WTC11 (cell line): ENCODE measurements at regions not wholly inside any gene's neighbourhood (a gene's known extent, or its start where the extent isn't known, plus 50 kb on each side); places are given as distances from the start of the nearest gene placed in this dataset.

Experiments used
- ATAC-seq: fragments of 200-7000 bp; cut with Tn5 transposase; 2 replicates; pipeline ENCODE4 v1.10.0; 2021; ENCODE audit warnings: mild to moderate bottlenecking, moderate library complexity
- CTCF ChIA-PET: fragments of 300-600 bp; sonication (Branson Sonifier 250); formaldehyde crosslinking; loops from one replicate; lab custom pipeline; 2021; ENCODE audit warnings: antibody characterized with exemption; lab: Charles Lee
- POLR2A ChIA-PET: fragments of 350-600 bp; sonication (Branson Sonifier 250); formaldehyde crosslinking; loops from one replicate; lab custom pipeline; 2021; ENCODE audit warnings: antibody characterized with exemption; lab: Charles Lee
- DNase-seq: peaks from one replicate; pipeline ENCODE4 v3.0.0; 2021; ENCODE audit warnings: low spot score
- H3K27ac Mint-ChIP-seq: 2 replicates; pipeline ENCODE4 v1.8.0; 2021; ENCODE audit warnings: mixed read lengths
- H3K27me3 Mint-ChIP-seq: 2 replicates; pipeline ENCODE4 v1.8.0; 2021; ENCODE audit warnings: low read depth, mild to moderate bottlenecking, moderate library complexity, mixed read lengths
- H3K36me3 Mint-ChIP-seq: 2 replicates; pipeline ENCODE4 v1.8.0; 2021; ENCODE audit warnings: mixed read lengths
- H3K4me1 Mint-ChIP-seq: 2 replicates; pipeline ENCODE4 v1.8.0; 2022; ENCODE audit warnings: mixed read lengths
- H3K4me3 Mint-ChIP-seq: 2 replicates; pipeline ENCODE4 v1.8.0; 2021; ENCODE audit warnings: mild to moderate bottlenecking, moderate library complexity, mixed read lengths
- H3K9me3 Mint-ChIP-seq: 2 replicates; pipeline ENCODE4 v1.8.0; 2021; ENCODE audit warnings: mixed read lengths
- CREM ChIP-seq: sonication (generic); formaldehyde crosslinking; IDR thresholded peaks from 2 replicates; pipeline ENCODE4 v1.8.1; 2022; ENCODE audit warnings: mild to moderate bottlenecking, missing genetic modification reagents, moderate library complexity
- EMX1 ChIP-seq: fragments of 250-450 bp; sonication (Bioruptor Pico); IDR thresholded peaks from 2 replicates; pipeline ENCODE4 v1.8.0; 2021; ENCODE audit warnings: mild to moderate bottlenecking
- FOXJ3 ChIP-seq: sonication (generic); formaldehyde crosslinking; IDR thresholded peaks from 2 replicates; pipeline ENCODE4 v1.9.0; 2021; ENCODE audit warnings: missing genetic modification reagents, mild to moderate bottlenecking, borderline replicate concordance
- GABPB1 ChIP-seq: sonication (generic); formaldehyde crosslinking; IDR thresholded peaks from 2 replicates; pipeline ENCODE4 v1.8.1; 2023; ENCODE audit warnings: mild to moderate bottlenecking, missing genetic modification reagents
- JUN ChIP-seq: sonication (generic); formaldehyde crosslinking; IDR thresholded peaks from 2 replicates; pipeline ENCODE4 v1.8.0; 2023; ENCODE audit warnings: mild to moderate bottlenecking, missing genetic modification reagents
- NFATC4 ChIP-seq: fragments of 250-450 bp; sonication (Bioruptor Pico); IDR thresholded peaks from 2 replicates; pipeline ENCODE4 v1.9.0; 2021; ENCODE audit warnings: mild to moderate bottlenecking
- NFYB ChIP-seq: sonication (generic); formaldehyde crosslinking; conservative IDR thresholded peaks from 2 replicates; pipeline ENCODE4 v1.8.0; 2022; ENCODE audit warnings: low read depth, missing genetic modification reagents
- PRDM15 ChIP-seq: sonication (generic); formaldehyde crosslinking; IDR thresholded peaks from 2 replicates; pipeline ENCODE4 v1.8.0; 2022; ENCODE audit warnings: missing genetic modification reagents
- RELA ChIP-seq: sonication (generic); formaldehyde crosslinking; IDR thresholded peaks from 2 replicates; pipeline ENCODE4 v1.8.1; 2022; ENCODE audit warnings: missing genetic modification reagents, mild to moderate bottlenecking, borderline replicate concordance
- STAT6 ChIP-seq: sonication (generic); formaldehyde crosslinking; conservative IDR thresholded peaks from 2 replicates; pipeline ENCODE4 v1.8.1; 2023; ENCODE audit warnings: mild to moderate bottlenecking, low read depth, missing genetic modification reagents, moderate library complexity
- ZNF121 ChIP-seq: sonication (generic); formaldehyde crosslinking; IDR thresholded peaks from 2 replicates; pipeline ENCODE4 v1.8.0; 2023; ENCODE audit warnings: missing genetic modification reagents
- ZNF219 ChIP-seq: sonication (generic); formaldehyde crosslinking; IDR thresholded peaks from 2 replicates; pipeline ENCODE4 v1.8.0; 2023; ENCODE audit warnings: missing genetic modification reagents, mild to moderate bottlenecking, borderline replicate concordance
- ZNF317 ChIP-seq: sonication (generic); formaldehyde crosslinking; IDR thresholded peaks from 2 replicates; pipeline ENCODE4 v1.8.1; 2023; ENCODE audit warnings: low read depth, mild to moderate bottlenecking, moderate library complexity, missing genetic modification reagents, borderline replicate concordance
- ZNF423 ChIP-seq: fragments of 250-450 bp; sonication (Bioruptor Pico); IDR thresholded peaks from 2 replicates; pipeline ENCODE4 v2.1.2; 2022; ENCODE audit warnings: mild to moderate bottlenecking, moderate library complexity
- ZNF671 ChIP-seq: fragments of 250-450 bp; sonication (Bioruptor Pico); IDR thresholded peaks from 2 replicates; pipeline ENCODE4 v1.8.0; 2021; ENCODE audit warnings: mild to moderate bottlenecking
- TF ChIP-seq, protein P1 (sequence below): fragments of 250-450 bp; sonication (Bioruptor Pico); IDR thresholded peaks from 2 replicates; pipeline ENCODE4 v2.1.2; 2022; ENCODE audit warnings: mild to moderate bottlenecking, moderate library complexity
- TF ChIP-seq, protein P2 (sequence below): sonication (generic); formaldehyde crosslinking; IDR thresholded peaks from 2 replicates; pipeline ENCODE4 v1.8.0; 2022; ENCODE audit warnings: mild to moderate bottlenecking, missing genetic modification reagents
- TF ChIP-seq, protein P3 (sequence below): sonication (generic); formaldehyde crosslinking; IDR thresholded peaks from 2 replicates; pipeline ENCODE4 v1.8.1; 2023; ENCODE audit warnings: mild to moderate bottlenecking, missing genetic modification reagents
- TF ChIP-seq, protein P4 (sequence below): sonication (generic); formaldehyde crosslinking; IDR thresholded peaks from 2 replicates; pipeline ENCODE4 v1.8.0; 2022; ENCODE audit warnings: mild to moderate bottlenecking, missing genetic modification reagents
- TF ChIP-seq, protein P5 (sequence below): sonication (generic); formaldehyde crosslinking; IDR thresholded peaks from 2 replicates; pipeline ENCODE4 v1.8.0; 2022; ENCODE audit warnings: mild to moderate bottlenecking, missing genetic modification reagents
- TF ChIP-seq, protein P6 (sequence below): fragments of 250-450 bp; sonication (Bioruptor Pico); IDR thresholded peaks from 2 replicates; pipeline ENCODE4 v1.9.0; 2021; ENCODE audit warnings: mild to moderate bottlenecking

- Mint-ChIP-seq H3K36me3 (peaks cover 20% of the 10 kb centered on the region), H3K4me3 (no peak overlapping the region), H3K27me3 (no peaks in the 10 kb centered on the region; the same call in 1 of the 2 replicates), H3K27ac (no peak overlapping the region), H3K4me1 (no peaks in the 10 kb centered on the region), H3K9me3 (peaks cover 44% of the 10 kb centered on the region)
- DNase-seq = no peak
- TF ChIP-seq ZNF317 (CRISPR knock-in tag) (no peak), EMX1 (CRISPR knock-in tag) (no peak), GABPB1 (CRISPR knock-in tag) (no peak), ZNF121 (CRISPR knock-in tag) (no peak), ZNF671 (CRISPR knock-in tag) (no peak), NFYB (CRISPR knock-in tag) (no peak), FOXJ3 (CRISPR knock-in tag) (no peak), RELA (CRISPR knock-in tag) (no peak), NFATC4 (CRISPR knock-in tag) (no peak), ZNF219 (CRISPR knock-in tag) (no peak), JUN (no peak), STAT6 (CRISPR knock-in tag) (no peak), CREM (no peak)
- TF ChIP-seq, protein P1, sequence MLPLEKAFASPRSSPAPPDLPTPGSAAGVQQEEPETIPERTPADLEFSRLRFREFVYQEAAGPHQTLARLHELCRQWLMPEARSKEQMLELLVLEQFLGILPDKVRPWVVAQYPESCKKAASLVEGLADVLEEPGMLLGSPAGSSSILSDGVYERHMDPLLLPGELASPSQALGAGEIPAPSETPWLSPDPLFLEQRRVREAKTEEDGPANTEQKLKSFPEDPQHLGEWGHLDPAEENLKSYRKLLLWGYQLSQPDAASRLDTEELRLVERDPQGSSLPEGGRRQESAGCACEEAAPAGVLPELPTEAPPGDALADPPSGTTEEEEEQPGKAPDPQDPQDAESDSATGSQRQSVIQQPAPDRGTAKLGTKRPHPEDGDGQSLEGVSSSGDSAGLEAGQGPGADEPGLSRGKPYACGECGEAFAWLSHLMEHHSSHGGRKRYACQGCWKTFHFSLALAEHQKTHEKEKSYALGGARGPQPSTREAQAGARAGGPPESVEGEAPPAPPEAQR (CRISPR knock-in tag) = no peak
- TF ChIP-seq, protein P2, sequence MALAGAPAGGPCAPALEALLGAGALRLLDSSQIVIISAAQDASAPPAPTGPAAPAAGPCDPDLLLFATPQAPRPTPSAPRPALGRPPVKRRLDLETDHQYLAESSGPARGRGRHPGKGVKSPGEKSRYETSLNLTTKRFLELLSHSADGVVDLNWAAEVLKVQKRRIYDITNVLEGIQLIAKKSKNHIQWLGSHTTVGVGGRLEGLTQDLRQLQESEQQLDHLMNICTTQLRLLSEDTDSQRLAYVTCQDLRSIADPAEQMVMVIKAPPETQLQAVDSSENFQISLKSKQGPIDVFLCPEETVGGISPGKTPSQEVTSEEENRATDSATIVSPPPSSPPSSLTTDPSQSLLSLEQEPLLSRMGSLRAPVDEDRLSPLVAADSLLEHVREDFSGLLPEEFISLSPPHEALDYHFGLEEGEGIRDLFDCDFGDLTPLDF (CRISPR knock-in tag) = no peak
- no peak for ATAC-seq
- ChIA-PET POLR2A (no interaction called here), CTCF (no interaction called here)
These were observed 757.3 kb downstream of the TYW1 start for GRCh38 chr7:67753891-67754290.

DNA sequence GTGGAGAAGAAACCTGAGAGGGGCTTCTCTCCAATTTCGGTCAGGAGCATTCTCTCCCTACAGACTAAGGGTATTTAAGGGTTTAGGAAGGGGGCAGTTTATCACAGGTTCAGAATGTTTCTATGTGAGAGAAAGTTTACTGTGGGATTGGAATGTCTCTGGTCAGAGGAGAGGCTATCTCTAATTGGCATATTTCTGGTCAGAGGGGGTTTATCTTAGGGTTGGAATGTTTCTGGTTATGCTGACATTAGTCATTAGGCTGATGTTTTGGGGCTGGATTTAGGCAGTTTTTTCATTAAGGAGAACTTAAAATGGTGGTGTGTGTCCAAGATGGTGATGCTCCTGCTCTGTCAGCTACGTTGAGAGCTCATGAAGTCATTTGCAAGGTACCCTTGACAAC, 758.0 kb downstream of the TYW1 start:
- Mint-ChIP-seq H3K27ac (no peak overlapping the region), H3K27me3 (no peaks in the 10 kb centered on the region; the same call in 1 of the 2 replicates), H3K4me3 (no peak overlapping the region), H3K9me3 (peaks cover 36% of the 10 kb centered on the region), H3K4me1 (no peaks in the 10 kb centered on the region), H3K36me3 (peaks cover 15% of the 10 kb centered on the region)
- ATAC-seq (no peak), DNase-seq (no peak)
- ChIA-PET POLR2A (no interaction called here), CTCF (no interaction called here)
- TF ChIP-seq, protein P3, sequence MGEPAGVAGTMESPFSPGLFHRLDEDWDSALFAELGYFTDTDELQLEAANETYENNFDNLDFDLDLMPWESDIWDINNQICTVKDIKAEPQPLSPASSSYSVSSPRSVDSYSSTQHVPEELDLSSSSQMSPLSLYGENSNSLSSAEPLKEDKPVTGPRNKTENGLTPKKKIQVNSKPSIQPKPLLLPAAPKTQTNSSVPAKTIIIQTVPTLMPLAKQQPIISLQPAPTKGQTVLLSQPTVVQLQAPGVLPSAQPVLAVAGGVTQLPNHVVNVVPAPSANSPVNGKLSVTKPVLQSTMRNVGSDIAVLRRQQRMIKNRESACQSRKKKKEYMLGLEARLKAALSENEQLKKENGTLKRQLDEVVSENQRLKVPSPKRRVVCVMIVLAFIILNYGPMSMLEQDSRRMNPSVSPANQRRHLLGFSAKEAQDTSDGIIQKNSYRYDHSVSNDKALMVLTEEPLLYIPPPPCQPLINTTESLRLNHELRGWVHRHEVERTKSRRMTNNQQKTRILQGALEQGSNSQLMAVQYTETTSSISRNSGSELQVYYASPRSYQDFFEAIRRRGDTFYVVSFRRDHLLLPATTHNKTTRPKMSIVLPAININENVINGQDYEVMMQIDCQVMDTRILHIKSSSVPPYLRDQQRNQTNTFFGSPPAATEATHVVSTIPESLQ (CRISPR knock-in tag) = no peak
- TF ChIP-seq, protein P4, sequence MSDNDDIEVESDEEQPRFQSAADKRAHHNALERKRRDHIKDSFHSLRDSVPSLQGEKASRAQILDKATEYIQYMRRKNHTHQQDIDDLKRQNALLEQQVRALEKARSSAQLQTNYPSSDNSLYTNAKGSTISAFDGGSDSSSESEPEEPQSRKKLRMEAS (CRISPR knock-in tag) = no peak
- no peak for TF ChIP-seq ZNF423 (CRISPR knock-in tag)
- TF ChIP-seq FOXJ3 (CRISPR knock-in tag) = no peak
- TF ChIP-seq CREM = no peak
- TF ChIP-seq, protein P5, sequence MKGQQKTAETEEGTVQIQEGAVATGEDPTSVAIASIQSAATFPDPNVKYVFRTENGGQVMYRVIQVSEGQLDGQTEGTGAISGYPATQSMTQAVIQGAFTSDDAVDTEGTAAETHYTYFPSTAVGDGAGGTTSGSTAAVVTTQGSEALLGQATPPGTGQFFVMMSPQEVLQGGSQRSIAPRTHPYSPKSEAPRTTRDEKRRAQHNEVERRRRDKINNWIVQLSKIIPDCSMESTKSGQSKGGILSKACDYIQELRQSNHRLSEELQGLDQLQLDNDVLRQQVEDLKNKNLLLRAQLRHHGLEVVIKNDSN (CRISPR knock-in tag) = no peak
- TF ChIP-seq, protein P6, sequence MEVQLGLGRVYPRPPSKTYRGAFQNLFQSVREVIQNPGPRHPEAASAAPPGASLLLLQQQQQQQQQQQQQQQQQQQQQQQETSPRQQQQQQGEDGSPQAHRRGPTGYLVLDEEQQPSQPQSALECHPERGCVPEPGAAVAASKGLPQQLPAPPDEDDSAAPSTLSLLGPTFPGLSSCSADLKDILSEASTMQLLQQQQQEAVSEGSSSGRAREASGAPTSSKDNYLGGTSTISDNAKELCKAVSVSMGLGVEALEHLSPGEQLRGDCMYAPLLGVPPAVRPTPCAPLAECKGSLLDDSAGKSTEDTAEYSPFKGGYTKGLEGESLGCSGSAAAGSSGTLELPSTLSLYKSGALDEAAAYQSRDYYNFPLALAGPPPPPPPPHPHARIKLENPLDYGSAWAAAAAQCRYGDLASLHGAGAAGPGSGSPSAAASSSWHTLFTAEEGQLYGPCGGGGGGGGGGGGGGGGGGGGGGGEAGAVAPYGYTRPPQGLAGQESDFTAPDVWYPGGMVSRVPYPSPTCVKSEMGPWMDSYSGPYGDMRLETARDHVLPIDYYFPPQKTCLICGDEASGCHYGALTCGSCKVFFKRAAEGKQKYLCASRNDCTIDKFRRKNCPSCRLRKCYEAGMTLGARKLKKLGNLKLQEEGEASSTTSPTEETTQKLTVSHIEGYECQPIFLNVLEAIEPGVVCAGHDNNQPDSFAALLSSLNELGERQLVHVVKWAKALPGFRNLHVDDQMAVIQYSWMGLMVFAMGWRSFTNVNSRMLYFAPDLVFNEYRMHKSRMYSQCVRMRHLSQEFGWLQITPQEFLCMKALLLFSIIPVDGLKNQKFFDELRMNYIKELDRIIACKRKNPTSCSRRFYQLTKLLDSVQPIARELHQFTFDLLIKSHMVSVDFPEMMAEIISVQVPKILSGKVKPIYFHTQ (CRISPR knock-in tag) = no peak
- TF ChIP-seq NFYB (CRISPR knock-in tag) = no peak
- no peak for TF ChIP-seq PRDM15 (CRISPR knock-in tag)
